GM23248 (cell line): ENCODE measurements at regions not wholly inside any gene's neighbourhood (a gene's known extent, or its start where the extent isn't known, plus 50 kb on each side); places are given as distances from the start of the nearest gene placed in this dataset.

Experiments
- EZH2 ChIP-seq: fragments of 200-600 bp; sonication (generic); IDR thresholded peaks from 2 replicates; pipeline ENCODE4 v1.6.1; 2018; ENCODE audit warnings: antibody characterized with exemption, mild to moderate bottlenecking; ENCODE audit not compliant: insufficient read depth, poor library complexity, severe bottlenecking
- EZH2phosphoT487 ChIP-seq: fragments of 200-600 bp; sonication (generic); IDR thresholded peaks from 2 replicates; pipeline ENCODE4 v1.6.1; 2018; ENCODE audit warnings: antibody characterized with exemption, moderate library complexity, mild to moderate bottlenecking, low read depth; ENCODE audit not compliant: insufficient read depth

DNA sequence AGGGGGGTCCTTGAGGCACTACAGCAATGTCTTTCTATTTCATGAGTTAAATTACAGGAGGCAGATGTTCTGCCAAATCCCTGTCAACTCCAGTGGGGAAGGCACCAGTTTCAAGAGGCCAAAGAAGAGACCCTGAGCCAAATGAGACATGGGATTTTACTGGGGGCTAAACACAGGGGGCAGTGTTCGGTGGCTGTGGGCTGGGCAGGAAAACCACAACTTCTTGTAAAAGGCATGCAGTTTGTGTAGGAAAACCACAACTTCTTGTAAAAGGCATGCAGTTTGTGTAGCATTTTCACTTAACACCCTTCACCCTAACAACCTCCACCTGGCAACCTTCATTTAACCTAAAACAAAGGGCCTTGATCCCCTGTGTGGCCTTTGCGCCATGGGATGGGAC, 61.0 kb downstream of the POLR2M start:
- no peak for TF ChIP-seq EZH2
- no peak for TF ChIP-seq EZH2phosphoT487
